ENCODE measurements at regions not wholly inside any gene's neighbourhood (a gene's known extent, or its start where the extent isn't known, plus 50 kb on each side); places are given as distances from the start of the nearest gene placed in this dataset.

- no peak for TF ChIP-seq CTCF (IDR thresholded peaks at IDR 0.05; ENCODE audit: borderline replicate concordance, extremely low read depth, low read length, poor library complexity, severe bottlenecking)
- no peak for TF ChIP-seq EZH2 (IDR thresholded peaks at IDR 0.05; ENCODE audit: borderline replicate concordance, low read depth, low read length, severe bottlenecking)
These were observed 666.5 kb downstream of the FLRT2 start for GRCh38 chr14:86196471-86196870.
